ENCODE measurements at regions not wholly inside any gene's neighbourhood (a gene's known extent, or its start where the extent isn't known, plus 50 kb on each side); places are given as distances from the start of the nearest gene placed in this dataset.

- Mint-ChIP-seq H3K4me3 (no peak overlapping the region), H3K36me3 (no peaks in the 10 kb centered on the region), H3K27me3 (no peaks in the 10 kb centered on the region), H3K9me3 (peaks cover 0 to 27% (median 6%) of the 10 kb centered on the region in 8 donors), H3K27ac (no peak overlapping the region), H3K4me1 (no peaks in the 10 kb centered on the region)
- Histone ChIP-seq H3K4me3 (ENCODE audit: low read length in 2 of 2) (no peak overlapping the region), H3K4me1 (ENCODE audit: insufficient read depth, low read length) (no peaks in the 10 kb centered on the region), H3K36me3 (ENCODE audit: insufficient read depth, low read length) (no peaks in the 10 kb centered on the region), H3K27me3 (ENCODE audit: insufficient read depth, low read length) (no peaks in the 10 kb centered on the region), H3K9me3 (ENCODE audit: control insufficient read depth in 1 of 2, low read length in 2 of 2) (no peaks in the 10 kb centered on the region), H3K27ac (ENCODE audit: low read depth, low read length) (no peak overlapping the region)
- intact Hi-C loops (cut with micrococcal nuclease) = no loop called here
- DNase-seq = no peak
- POLR2A ChIA-PET (ENCODE audit: partially characterized antibody) = no interaction called here
- CTCF ChIA-PET (ENCODE audit: partially characterized antibody) = no interaction called here
Measured at GRCh38 chr1:189654906-189655305, 822.8 kb downstream of the BRINP3 start.

- no peaks in the 10 kb centered on the region for H3K36me3 Mint-ChIP-seq
- H3K27ac Mint-ChIP-seq = no peak overlapping the region
- H3K4me1 ChIP-seq (ENCODE audit: insufficient read depth, low read length) = no peaks in the 10 kb centered on the region
- no peaks in the 10 kb centered on the region for H3K27me3 ChIP-seq (ENCODE audit: insufficient read depth, low read length)
- intact Hi-C loops (cut with micrococcal nuclease) = no loop called here
- H3K9me3 Mint-ChIP-seq = peaks cover 0 to 27% (median 5%) of the 10 kb centered on the region in 8 donors
- ChIA-PET POLR2A (ENCODE audit: partially characterized antibody) (no interaction called here), CTCF (ENCODE audit: partially characterized antibody) (no interaction called here)
- DNase-seq = no peak
- no peaks in the 10 kb centered on the region for H3K4me1 Mint-ChIP-seq
- no peak overlapping the region for H3K27ac ChIP-seq (ENCODE audit: low read depth, low read length)
- H3K36me3 ChIP-seq (ENCODE audit: insufficient read depth, low read length) = no peaks in the 10 kb centered on the region
- no peak overlapping the region for H3K4me3 ChIP-seq (ENCODE audit: low read length in 2 of 2)
- no peaks in the 10 kb centered on the region for H3K9me3 ChIP-seq (ENCODE audit: control insufficient read depth in 1 of 2, low read length in 2 of 2)
- H3K27me3 Mint-ChIP-seq = no peaks in the 10 kb centered on the region
- H3K4me3 Mint-ChIP-seq = no peak overlapping the region
Measured at GRCh38 chr1:189656628-189657530, 820.8 kb downstream of the BRINP3 start.

GRCh38 chr1:189657715-189658114, 819.9 kb downstream of the BRINP3 start:
- H3K27ac ChIP-seq (ENCODE audit: low read depth, low read length) = no peak overlapping the region
- CTCF ChIA-PET (ENCODE audit: partially characterized antibody) = no interaction called here
- intact Hi-C loops (cut with micrococcal nuclease) = no loop called here
- no peak overlapping the region for H3K4me3 Mint-ChIP-seq
- H3K4me1 ChIP-seq (ENCODE audit: insufficient read depth, low read length) = no peaks in the 10 kb centered on the region
- no peaks in the 10 kb centered on the region for H3K4me1 Mint-ChIP-seq
- no peaks in the 10 kb centered on the region for H3K27me3 ChIP-seq (ENCODE audit: insufficient read depth, low read length)
- peaks cover 2 to 30% (median 7%) of the 10 kb centered on the region in 8 donors for H3K9me3 Mint-ChIP-seq
- no peaks in the 10 kb centered on the region for H3K36me3 Mint-ChIP-seq
- no peaks in the 10 kb centered on the region for H3K36me3 ChIP-seq (ENCODE audit: insufficient read depth, low read length)
- H3K27ac Mint-ChIP-seq = no peak overlapping the region
- DNase-seq = no peak
- no peaks in the 10 kb centered on the region for H3K9me3 ChIP-seq (ENCODE audit: control insufficient read depth in 1 of 2, low read length in 2 of 2)
- no peaks in the 10 kb centered on the region for H3K27me3 Mint-ChIP-seq
- no peak overlapping the region for H3K4me3 ChIP-seq (ENCODE audit: low read length in 2 of 2)
- POLR2A ChIA-PET (ENCODE audit: partially characterized antibody) = no interaction called here

GRCh38 chr1:189658381-189658780, 819.3 kb downstream of the BRINP3 start:
- Histone ChIP-seq H3K27ac (ENCODE audit: low read depth, low read length) (no peak overlapping the region), H3K4me1 (ENCODE audit: insufficient read depth, low read length) (no peaks in the 10 kb centered on the region), H3K4me3 (ENCODE audit: low read length in 2 of 2) (no peak overlapping the region), H3K9me3 (ENCODE audit: control insufficient read depth in 1 of 2, low read length in 2 of 2) (no peaks in the 10 kb centered on the region), H3K27me3 (ENCODE audit: insufficient read depth, low read length) (no peaks in the 10 kb centered on the region), H3K36me3 (ENCODE audit: insufficient read depth, low read length) (no peaks in the 10 kb centered on the region)
- H3K36me3 Mint-ChIP-seq = no peaks in the 10 kb centered on the region
- intact Hi-C loops (cut with micrococcal nuclease) = no loop called here
- DNase-seq = no peak
- peaks cover 2 to 27% (median 7%) of the 10 kb centered on the region in 8 donors for H3K9me3 Mint-ChIP-seq
- no peak overlapping the region for H3K4me3 Mint-ChIP-seq
- no peak overlapping the region for H3K27ac Mint-ChIP-seq
- H3K4me1 Mint-ChIP-seq = no peaks in the 10 kb centered on the region
- ChIA-PET POLR2A (ENCODE audit: partially characterized antibody) (no interaction called here), CTCF (ENCODE audit: partially characterized antibody) (no interaction called here)
- no peaks in the 10 kb centered on the region for H3K27me3 Mint-ChIP-seq

GRCh38 chr1:189659731-189660130, 817.9 kb downstream of the BRINP3 start:
- no peaks in the 10 kb centered on the region for H3K36me3 ChIP-seq (ENCODE audit: insufficient read depth, low read length)
- H3K27ac Mint-ChIP-seq = peak overlapping the region in 1 of 7 donors; percentile 5
- H3K4me1 Mint-ChIP-seq = no peaks in the 10 kb centered on the region
- no peak overlapping the region for H3K27ac ChIP-seq (ENCODE audit: low read depth, low read length)
- CTCF ChIA-PET (ENCODE audit: partially characterized antibody) = no interaction called here
- H3K27me3 ChIP-seq (ENCODE audit: insufficient read depth, low read length) = no peaks in the 10 kb centered on the region
- H3K4me1 ChIP-seq (ENCODE audit: insufficient read depth, low read length) = no peaks in the 10 kb centered on the region
- POLR2A ChIA-PET (ENCODE audit: partially characterized antibody) = no interaction called here
- no peak for DNase-seq
- no peak overlapping the region for H3K4me3 ChIP-seq (ENCODE audit: low read length in 2 of 2)
- H3K9me3 ChIP-seq (ENCODE audit: control insufficient read depth in 1 of 2, low read length in 2 of 2) = no peaks in the 10 kb centered on the region
- H3K9me3 Mint-ChIP-seq = peaks cover 2 to 23% (median 5%) of the 10 kb centered on the region in 8 donors
- intact Hi-C loops (cut with micrococcal nuclease) = no loop called here
- H3K4me3 Mint-ChIP-seq = no peak overlapping the region
- no peaks in the 10 kb centered on the region for H3K27me3 Mint-ChIP-seq
- no peaks in the 10 kb centered on the region for H3K36me3 Mint-ChIP-seq

- Mint-ChIP-seq H3K27ac (no peak overlapping the region), H3K4me1 (no peaks in the 10 kb centered on the region), H3K27me3 (no peaks in the 10 kb centered on the region), H3K9me3 (peaks cover 2 to 23% (median 9%) of the 10 kb centered on the region in 8 donors), H3K36me3 (no peaks in the 10 kb centered on the region), H3K4me3 (no peak overlapping the region)
- H3K27me3 ChIP-seq (ENCODE audit: insufficient read depth, low read length) = no peaks in the 10 kb centered on the region
- no peaks in the 10 kb centered on the region for H3K4me1 ChIP-seq (ENCODE audit: insufficient read depth, low read length)
- H3K4me3 ChIP-seq (ENCODE audit: low read length in 2 of 2) = no peak overlapping the region
- CTCF ChIA-PET (ENCODE audit: partially characterized antibody) = no interaction called here
- H3K27ac ChIP-seq (ENCODE audit: low read depth, low read length) = no peak overlapping the region
- intact Hi-C loops (cut with micrococcal nuclease) = no loop called here
- POLR2A ChIA-PET (ENCODE audit: partially characterized antibody) = no interaction called here
- DNase-seq = no peak
- H3K36me3 ChIP-seq (ENCODE audit: insufficient read depth, low read length) = no peaks in the 10 kb centered on the region
- H3K9me3 ChIP-seq (ENCODE audit: control insufficient read depth in 1 of 2, low read length in 2 of 2) = no peaks in the 10 kb centered on the region
Measured at GRCh38 chr1:189662190-189662589, 815.5 kb downstream of the BRINP3 start.

GRCh38 chr1:189669846-189670245, 807.8 kb downstream of the BRINP3 start:
- H3K4me3 Mint-ChIP-seq = no peak overlapping the region
- Histone ChIP-seq H3K27me3 (ENCODE audit: insufficient read depth, low read length) (no peaks in the 10 kb centered on the region), H3K4me3 (ENCODE audit: low read length in 2 of 2) (no peak overlapping the region), H3K27ac (ENCODE audit: low read depth, low read length) (no peak overlapping the region), H3K9me3 (ENCODE audit: control insufficient read depth in 1 of 2, low read length in 2 of 2) (no peaks in the 10 kb centered on the region), H3K4me1 (ENCODE audit: insufficient read depth, low read length) (no peaks in the 10 kb centered on the region), H3K36me3 (ENCODE audit: insufficient read depth, low read length) (no peaks in the 10 kb centered on the region)
- CTCF ChIA-PET (ENCODE audit: partially characterized antibody) = no interaction called here
- intact Hi-C loops (cut with micrococcal nuclease) = no loop called here
- DNase-seq = no peak
- POLR2A ChIA-PET (ENCODE audit: partially characterized antibody) = no interaction called here
- no peaks in the 10 kb centered on the region for H3K27me3 Mint-ChIP-seq
- H3K4me1 Mint-ChIP-seq = no peaks in the 10 kb centered on the region
- no peaks in the 10 kb centered on the region for H3K36me3 Mint-ChIP-seq
- H3K27ac Mint-ChIP-seq = no peak overlapping the region
- peaks cover 0 to 31% (median 8%) of the 10 kb centered on the region in 8 donors for H3K9me3 Mint-ChIP-seq
